ENCODE measurements at regions not wholly inside any gene's neighbourhood (a gene's known extent, or its start where the extent isn't known, plus 50 kb on each side); places are given as distances from the start of the nearest gene placed in this dataset.

DNA sequence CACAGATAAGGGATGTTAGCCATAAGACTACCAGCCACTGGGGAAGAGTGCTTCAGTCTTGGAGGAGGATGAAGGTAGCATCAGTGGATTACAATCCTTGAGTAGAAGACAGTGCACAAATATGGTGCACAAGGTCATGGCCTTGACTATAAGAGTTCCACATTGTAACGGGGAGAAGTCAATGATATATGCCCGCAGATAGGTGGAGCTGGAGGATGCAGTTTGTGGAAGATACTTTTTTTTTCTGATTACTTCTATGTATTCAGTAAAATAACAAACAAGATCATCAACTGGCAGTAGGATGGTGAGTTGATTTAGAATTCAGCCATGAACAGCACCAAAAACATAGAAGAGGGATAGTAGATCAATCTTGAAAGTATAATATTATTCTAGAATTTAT, 926.8 kb upstream of the MIR17HG start:
- no peak for DNase-seq (ENCODE audit: low spot score)
- TF ChIP-seq, protein P1, sequence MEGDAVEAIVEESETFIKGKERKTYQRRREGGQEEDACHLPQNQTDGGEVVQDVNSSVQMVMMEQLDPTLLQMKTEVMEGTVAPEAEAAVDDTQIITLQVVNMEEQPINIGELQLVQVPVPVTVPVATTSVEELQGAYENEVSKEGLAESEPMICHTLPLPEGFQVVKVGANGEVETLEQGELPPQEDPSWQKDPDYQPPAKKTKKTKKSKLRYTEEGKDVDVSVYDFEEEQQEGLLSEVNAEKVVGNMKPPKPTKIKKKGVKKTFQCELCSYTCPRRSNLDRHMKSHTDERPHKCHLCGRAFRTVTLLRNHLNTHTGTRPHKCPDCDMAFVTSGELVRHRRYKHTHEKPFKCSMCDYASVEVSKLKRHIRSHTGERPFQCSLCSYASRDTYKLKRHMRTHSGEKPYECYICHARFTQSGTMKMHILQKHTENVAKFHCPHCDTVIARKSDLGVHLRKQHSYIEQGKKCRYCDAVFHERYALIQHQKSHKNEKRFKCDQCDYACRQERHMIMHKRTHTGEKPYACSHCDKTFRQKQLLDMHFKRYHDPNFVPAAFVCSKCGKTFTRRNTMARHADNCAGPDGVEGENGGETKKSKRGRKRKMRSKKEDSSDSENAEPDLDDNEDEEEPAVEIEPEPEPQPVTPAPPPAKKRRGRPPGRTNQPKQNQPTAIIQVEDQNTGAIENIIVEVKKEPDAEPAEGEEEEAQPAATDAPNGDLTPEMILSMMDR (IDR thresholded peaks at IDR 0.05; ENCODE audit: extremely low read depth, missing control alignments): no peak

GRCh38 chr13:90427322-90428272, 919.9 kb upstream of the MIR17HG start:
- DNase-seq (ENCODE audit: low spot score): no peak
- TF ChIP-seq, protein P1 (IDR thresholded peaks at IDR 0.05; ENCODE audit: extremely low read depth, missing control alignments): no peak

- no peak for DNase-seq (ENCODE audit: low spot score)
- TF ChIP-seq, protein P1 (IDR thresholded peaks at IDR 0.05; ENCODE audit: extremely low read depth, missing control alignments): no peak
These were observed 918.8 kb upstream of the MIR17HG start for GRCh38 chr13:90428522-90429210.

DNA sequence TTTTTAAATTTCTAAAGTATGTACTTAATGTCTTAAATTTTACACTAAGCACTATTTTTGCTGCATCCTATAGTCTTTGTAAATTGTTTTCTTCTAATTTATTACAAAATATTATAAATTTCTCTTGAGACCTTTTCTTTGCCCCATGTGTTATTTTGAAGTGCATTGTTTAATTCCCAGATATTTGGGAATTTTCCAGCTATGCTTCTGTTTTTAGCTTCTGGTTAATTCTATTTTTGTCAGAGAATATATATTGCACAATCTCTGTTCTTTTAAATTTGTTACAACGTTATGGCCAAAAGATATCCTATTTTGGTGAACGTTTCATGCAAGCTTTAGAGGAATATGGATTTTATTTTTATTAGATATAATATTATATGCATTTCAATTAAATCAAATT, 917.4 kb upstream of the MIR17HG start:
- DNase-seq (ENCODE audit: low spot score): no peak
- TF ChIP-seq, protein P1 (IDR thresholded peaks at IDR 0.05; ENCODE audit: extremely low read depth, missing control alignments): no peak

GRCh38 chr13:90436697-90437096, 910.8 kb upstream of the MIR17HG start:
- no peak for DNase-seq (ENCODE audit: low spot score)
- TF ChIP-seq, protein P1 (IDR thresholded peaks at IDR 0.05; ENCODE audit: extremely low read depth, missing control alignments): no peak

DNA sequence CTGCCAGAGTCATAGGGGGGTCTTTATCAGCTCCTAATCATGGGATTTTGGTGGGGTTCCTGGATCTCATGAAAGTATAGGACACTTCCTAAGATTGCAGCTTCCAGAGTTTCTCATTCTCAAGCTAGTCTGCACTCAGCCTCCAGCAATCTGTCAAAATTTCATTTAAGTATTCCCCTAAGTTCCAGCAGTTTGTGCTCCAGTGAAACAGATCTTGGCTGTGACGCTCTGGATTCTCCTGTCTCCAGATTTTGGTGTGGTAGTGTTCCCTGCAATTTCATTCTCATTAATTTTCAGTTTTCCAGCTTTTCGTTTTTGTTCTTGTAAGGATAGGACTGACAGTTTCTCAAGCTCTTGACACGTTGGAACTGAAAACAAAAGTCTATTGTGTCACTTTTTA, 908.9 kb upstream of the MIR17HG start:
- TF ChIP-seq, protein P1 (IDR thresholded peaks at IDR 0.05; ENCODE audit: extremely low read depth, missing control alignments): no peak
- DNase-seq (ENCODE audit: low spot score): no peak

DNA sequence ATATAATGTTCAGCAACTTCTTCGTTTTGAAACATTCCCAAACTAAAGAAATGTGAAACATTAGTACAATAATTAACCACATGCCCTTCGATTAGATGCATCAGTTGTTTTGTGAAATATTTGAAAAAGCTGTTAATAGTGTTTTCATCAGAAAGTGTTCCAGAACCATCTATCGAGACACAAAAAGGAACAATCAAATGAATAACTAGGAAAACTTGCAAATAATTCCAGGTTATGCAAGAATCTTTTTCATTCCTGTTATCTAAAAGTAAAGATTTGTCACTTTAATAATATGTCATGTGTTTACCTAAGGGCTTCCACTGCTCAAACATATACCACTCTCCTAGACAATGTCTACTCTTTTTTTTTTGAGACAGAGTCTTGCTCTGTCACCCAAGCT, 904.2 kb upstream of the MIR17HG start:
- DNase-seq (ENCODE audit: low spot score): no peak
- TF ChIP-seq, protein P1 (IDR thresholded peaks at IDR 0.05; ENCODE audit: extremely low read depth, missing control alignments): no peak
